Right ventricle myocardium inferior (tissue), 1 donor: ENCODE measurements at regions not wholly inside any gene's neighbourhood (a gene's known extent, or its start where the extent isn't known, plus 50 kb on each side); places are given as distances from the start of the nearest gene placed in this dataset.
A peak's percentile ranks its signal among the peaks of the same experiment; 100 is the strongest.
"Not testable (repeated sequence)": the region's sequence is repeated elsewhere in the genome, so short reads cannot be mapped to it uniquely, and the experiment has no call there.

Experiments
- ATAC-seq: fragments of 200-7000 bp; cut with Tn5 transposase; one replicate; pipeline ENCODE4 v1.9.1; 2020; ENCODE audit warnings: mild to moderate bottlenecking, moderate library complexity
- DNase-seq: peaks from one replicate; pipeline ENCODE4 v3.0.0; 2021; ENCODE audit errors: missing footprints
- intact Hi-C: fragments of 100-400 bp; cut with DNase I; formaldehyde crosslinking; loops from one replicate; pipeline ENCODE4 v1.11.0; 2022
- donor health status: DM: no; HTN: yes; CAD: no; lungs with severe emphysema.

DNA sequence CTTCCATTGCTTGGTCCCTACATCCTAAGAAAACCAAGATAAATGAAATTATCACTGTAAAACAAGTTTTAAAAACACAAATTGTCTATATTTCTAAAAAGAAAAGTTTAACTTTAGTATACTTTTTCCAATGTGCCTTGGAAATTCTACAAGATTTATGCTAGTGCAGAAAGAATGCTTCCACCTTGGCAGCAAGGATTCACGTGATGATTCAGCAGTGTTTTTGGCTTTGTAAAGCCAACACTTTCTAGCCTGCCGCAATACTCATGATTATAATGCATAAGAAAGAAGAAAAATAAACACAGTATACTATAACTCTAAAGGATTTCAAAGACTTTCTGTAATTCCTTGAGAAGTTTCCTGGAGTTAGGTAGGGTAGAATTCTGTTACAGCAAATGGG, 442.7 kb downstream of the TENT5A start:
- intact Hi-C loops = loop anchor here (5.0 kb wide), 1 partner anchor 442 kb away; the partner anchor contains the start of gene TENT5A
- ATAC-seq (no peak), DNase-seq (no peak)

DNA sequence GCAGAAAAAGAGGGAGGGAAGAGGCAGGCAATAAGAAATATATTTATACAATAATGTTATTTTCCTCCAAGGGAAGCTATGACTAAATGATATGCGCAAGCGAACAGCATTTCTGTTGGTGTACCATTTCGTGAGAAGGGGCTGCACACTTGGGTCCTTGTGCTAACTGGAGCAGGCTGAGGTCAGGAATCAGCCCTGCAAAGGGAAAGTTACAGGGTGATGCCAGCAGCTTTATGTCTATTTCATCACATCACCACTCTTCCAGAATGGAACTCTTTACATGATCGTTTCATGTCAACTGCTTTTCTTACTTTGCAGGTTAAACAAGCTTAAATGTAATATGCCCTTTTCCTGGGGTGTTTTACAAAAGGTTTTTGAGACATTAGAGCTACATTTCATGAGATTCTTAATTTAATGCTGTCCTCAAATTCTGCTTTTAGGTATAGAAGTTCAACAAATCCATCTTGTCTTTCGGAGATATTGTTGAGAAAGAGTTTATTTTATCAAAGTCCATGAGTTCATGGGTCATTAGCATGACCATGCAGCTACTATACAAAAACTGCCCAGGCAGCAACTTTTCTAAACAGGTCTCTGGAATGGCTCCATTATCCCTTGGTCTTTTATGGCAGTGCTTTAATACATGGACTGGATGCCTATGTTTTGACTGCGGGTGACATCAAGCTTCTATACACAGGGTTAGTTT, 443.8 kb downstream of the TENT5A start:
- ATAC-seq (no peak), DNase-seq (no peak)
- intact Hi-C loops = loop anchor here (5.0 kb wide), 1 partner anchor 444 kb away; the partner anchor contains the start of gene TENT5A

GRCh38 chr6:81307651-81308214, 444.7 kb downstream of the TENT5A start:
- intact Hi-C loops = loop anchor here (5.0 kb wide), 1 partner anchor 445 kb away; the partner anchor contains the start of gene TENT5A
- DNase-seq (no peak), ATAC-seq (peak; percentile 81)

- ATAC-seq = no peak
- no peak for DNase-seq
- intact Hi-C loops = no loop called here
Observed at GRCh38 chr6:81304466-81304865, 448.0 kb downstream of the TENT5A start.

GRCh38 chr6:81300961-81301360, 451.5 kb downstream of the TENT5A start:
- DNase-seq = no peak
- intact Hi-C loops = no loop called here

GRCh38 chr6:81298751-81299150, 453.7 kb downstream of the TENT5A start:
- no peak for ATAC-seq
- no peak for DNase-seq
- intact Hi-C loops = no loop called here

More at GRCh38 chr6:81300961-81301360, 451.5 kb downstream of the TENT5A start:
- no peak for ATAC-seq

DNA sequence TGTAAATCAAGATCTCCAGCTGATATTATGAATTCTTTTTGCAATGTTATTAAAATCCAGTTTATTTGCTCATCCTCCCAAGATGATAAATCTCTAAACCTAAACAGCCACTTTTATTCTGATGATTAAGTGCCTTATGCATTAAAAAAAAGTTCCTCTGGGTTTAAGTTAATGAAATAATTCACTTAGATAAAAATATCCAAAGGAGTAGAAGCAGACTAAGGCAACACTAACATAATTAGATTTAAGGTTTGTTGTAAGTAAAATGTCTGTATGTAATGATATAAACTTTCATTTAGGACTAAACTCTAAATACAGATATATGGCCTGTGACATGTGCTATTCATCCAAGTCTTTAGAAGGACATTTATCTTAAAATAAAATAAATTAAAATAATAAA, 457.2 kb downstream of the TENT5A start:
- DNase-seq (no peak), ATAC-seq (no peak)
- intact Hi-C loops = no loop called here

DNA sequence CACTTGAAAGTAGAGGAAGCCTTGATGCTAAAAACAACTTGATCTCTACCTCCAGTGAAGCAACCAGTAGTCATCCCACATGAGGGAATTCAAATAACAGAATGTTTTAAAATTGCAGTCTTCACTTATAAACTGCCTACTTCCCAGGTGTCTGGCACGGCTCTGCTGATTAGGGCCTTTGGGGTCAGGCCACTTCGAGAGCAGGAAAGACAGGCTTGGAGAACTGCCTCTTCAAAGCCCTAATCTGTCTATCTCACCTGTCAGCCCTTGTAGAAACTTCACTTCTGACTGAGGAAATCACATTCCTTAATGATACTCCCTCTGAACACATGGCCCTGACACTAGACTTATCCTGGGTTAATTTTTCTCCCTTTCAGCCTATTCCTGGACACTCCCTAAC, 458.6 kb downstream of the TENT5A start:
- DNase-seq (no peak), ATAC-seq (no peak)
- intact Hi-C loops = no loop called here

GRCh38 chr6:81289229-81289628, 463.3 kb downstream of the TENT5A start:
- intact Hi-C loops = no loop called here
- ATAC-seq = no peak
- DNase-seq = no peak

GRCh38 chr6:81265106-81265505, 487.4 kb downstream of the TENT5A start:
- DNase-seq = no peak

GRCh38 chr6:81263531-81264168, 488.8 kb downstream of the TENT5A start:
- DNase-seq (peak; percentile 55), ATAC-seq (no peak)
- intact Hi-C loops = no loop called here

More at GRCh38 chr6:81265106-81265505, 487.4 kb downstream of the TENT5A start:
- intact Hi-C loops = no loop called here
- peak; percentile 56 for ATAC-seq

DNA sequence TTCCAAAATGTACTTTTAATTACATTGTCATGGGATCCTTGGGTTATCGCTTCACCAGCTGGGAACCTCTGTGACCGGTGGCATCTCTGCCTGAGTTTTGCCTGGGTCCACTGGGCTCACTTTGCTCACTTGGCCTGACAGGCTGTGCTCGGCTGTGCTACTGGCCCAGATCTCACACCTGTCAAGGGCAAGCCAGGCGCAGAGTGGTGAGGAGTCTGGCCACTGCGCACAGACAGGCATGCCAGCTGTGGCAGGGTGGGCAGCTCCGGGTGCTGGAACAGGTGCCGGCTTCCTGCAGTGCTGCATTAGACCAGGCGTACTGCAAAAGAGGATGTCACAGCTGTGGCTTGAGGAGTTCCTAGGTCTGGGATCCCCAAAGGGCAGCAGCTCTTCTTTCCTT, 489.8 kb downstream of the TENT5A start:
- DNase-seq = no peak
- intact Hi-C loops = no loop called here
- ATAC-seq = no peak

GRCh38 chr6:81256223-81256622, 496.3 kb downstream of the TENT5A start:
- DNase-seq, intact Hi-C loops, ATAC-seq: not testable (repeated sequence)

DNA sequence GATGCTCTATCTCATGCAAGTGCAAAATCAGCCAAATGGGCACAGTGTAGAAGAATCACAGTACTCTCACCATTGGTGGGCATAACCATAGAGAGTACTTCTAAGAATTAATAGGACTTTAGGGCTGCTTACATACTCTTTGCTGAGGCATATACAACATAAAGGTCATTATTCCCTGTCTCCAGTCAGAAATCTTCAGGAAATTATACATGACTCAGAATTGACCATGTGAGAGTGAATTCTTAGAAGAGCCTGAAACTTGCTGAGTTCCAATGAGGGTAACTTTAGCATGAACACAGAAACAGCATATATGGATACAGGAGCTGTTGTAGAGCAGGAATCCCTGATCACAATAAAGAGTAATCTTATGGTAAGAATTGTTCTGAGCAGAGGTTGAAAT, 498.7 kb downstream of the TENT5A start:
- intact Hi-C loops = no loop called here
- ATAC-seq (no peak), DNase-seq (no peak)

GRCh38 chr6:81252231-81252630, 500.2 kb downstream of the TENT5A start:
- intact Hi-C loops = no loop called here
- DNase-seq = no peak
- ATAC-seq = no peak

DNA sequence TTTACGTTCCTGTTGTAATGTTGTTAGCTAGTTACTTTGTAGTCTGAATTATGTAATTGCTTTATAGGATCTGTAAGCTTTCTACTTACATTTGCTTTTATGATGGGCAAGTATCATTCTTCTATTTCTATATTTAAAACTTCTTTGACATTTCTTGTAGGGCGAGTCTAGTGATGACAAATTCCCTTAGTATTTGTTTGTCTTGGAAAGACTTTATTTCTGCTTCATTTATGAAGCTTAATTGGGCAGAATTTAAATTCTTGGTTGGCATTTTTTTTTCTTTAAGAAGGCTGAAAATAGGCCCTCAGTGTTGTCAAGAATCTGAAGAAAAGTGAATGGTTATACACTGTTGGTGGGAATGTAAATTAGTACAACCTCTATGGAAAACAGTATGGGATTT, 506.3 kb downstream of the TENT5A start:
- ATAC-seq = no peak
- intact Hi-C loops = loop anchor here (10.0 kb wide), 1 partner anchor 219 kb away; no protein-coding TSS in a partner anchor

DNA sequence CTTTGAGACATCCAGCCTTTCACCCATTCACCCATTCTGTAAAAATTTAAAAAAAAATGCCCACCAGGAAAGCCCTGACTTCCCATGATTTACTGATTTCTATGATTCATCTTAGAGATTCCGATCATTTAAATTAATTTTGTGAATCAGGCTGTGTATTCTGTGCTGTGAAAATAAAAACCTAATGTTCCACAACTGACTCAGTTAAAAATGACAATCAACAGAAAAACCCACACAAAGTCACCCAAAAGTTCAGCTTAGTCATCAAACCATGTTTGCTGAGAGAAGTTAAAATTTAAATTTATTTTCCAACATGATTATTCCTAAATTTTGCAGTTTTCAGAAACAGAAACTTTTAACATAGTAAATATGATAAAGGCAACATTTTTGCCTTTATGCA, 509.9 kb downstream of the TENT5A start:
- DNase-seq (no peak), ATAC-seq (no peak)
- intact Hi-C loops = loop anchor here (2.0 to 10.0 kb wide), 2 partner anchors 222 to 510 kb away; partner anchors contain the start of gene TENT5A

More for the DNA sequence above, 506.3 kb downstream of the TENT5A start:
- no peak for DNase-seq

DNA sequence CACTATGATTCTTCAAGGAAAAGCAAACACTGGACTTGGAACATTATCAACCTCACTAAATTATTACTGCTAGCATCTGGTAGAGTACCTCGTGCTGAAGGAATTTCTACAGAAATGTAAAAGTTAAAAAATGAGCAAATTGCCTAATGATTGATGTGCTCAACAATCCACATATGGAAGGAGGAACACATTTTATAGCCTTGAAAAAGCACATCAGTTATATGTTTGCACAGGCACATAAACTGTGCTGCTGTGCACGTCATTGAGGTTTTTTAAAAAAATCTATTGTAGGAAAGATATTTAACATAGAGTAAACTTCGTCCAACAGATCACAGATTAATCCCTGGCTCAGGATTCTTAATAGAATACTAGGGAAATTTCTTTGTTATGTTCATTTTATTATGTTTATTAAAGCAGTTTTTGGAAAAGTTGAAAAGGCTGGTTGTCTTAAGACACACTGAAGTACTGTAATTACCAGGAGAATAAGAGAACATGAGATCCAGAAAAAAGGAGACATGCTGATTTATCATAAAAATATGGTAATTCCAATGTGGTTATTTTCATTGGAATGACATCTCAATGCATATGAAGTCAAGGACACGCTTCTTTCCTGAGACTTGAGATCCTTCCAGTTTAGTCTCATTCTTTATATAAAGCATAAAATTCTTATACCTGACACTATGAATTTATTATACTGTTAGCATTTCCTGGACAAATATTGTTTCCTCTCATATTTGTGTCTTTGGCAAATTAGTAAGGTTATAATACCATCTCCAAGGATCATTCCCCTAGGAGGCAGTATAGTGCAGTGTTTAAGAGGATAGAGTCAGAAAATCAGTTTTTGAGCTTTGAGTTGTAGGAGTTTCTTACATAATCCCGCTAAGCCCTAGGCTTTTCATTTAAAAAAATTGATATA, 511.1 kb downstream of the TENT5A start:
- intact Hi-C loops = loop anchor here (2.0 to 10.0 kb wide), 2 partner anchors 223 to 511 kb away; partner anchors contain the start of gene TENT5A
- no peak for ATAC-seq
- DNase-seq = no peak

- intact Hi-C loops = no loop called here
- DNase-seq = no peak
- no peak for ATAC-seq
Observed at GRCh38 chr6:81238390-81238789, 514.1 kb downstream of the TENT5A start.
